PC-3 (cell line): ENCODE measurements at regions not wholly inside any gene's neighbourhood (a gene's known extent, or its start where the extent isn't known, plus 50 kb on each side); places are given as distances from the start of the nearest gene placed in this dataset.

ENCODE experiments used
- CTCF ChIP-seq: fragments of 300-600 bp; sonication (generic); conservative IDR thresholded peaks from 2 replicates; pipeline ENCODE4 v1.5.1; 2017; ENCODE audit warnings: antibody characterized with exemption, low read depth, mild to moderate bottlenecking, low read length
- EZH2 ChIP-seq: fragments of 300-600 bp; sonication (generic); IDR thresholded peaks from one replicate; pipeline ENCODE4 v1.6.1; 2017; ENCODE audit warnings: antibody characterized with exemption, mild to moderate bottlenecking, low read length; ENCODE audit not compliant: unreplicated experiment
- EZH2phosphoT487 ChIP-seq: fragments of 300-600 bp; sonication (generic); IDR thresholded peaks from 2 replicates; pipeline ENCODE4 v1.6.1; 2018; ENCODE audit warnings: mild to moderate bottlenecking, antibody characterized with exemption, low read length, borderline replicate concordance

- TF ChIP-seq CTCF, result no peak
- TF ChIP-seq EZH2, result no peak
- no peak for TF ChIP-seq EZH2phosphoT487
These were observed 173.9 kb upstream of the CD96 start for GRCh38 chr3:111368056-111368455.
